ENCODE measurements at regions not wholly inside any gene's neighbourhood (a gene's known extent, or its start where the extent isn't known, plus 50 kb on each side); places are given as distances from the start of the nearest gene placed in this dataset.
"Not testable (repeated sequence)": the region's sequence is repeated elsewhere in the genome, so short reads cannot be mapped to it uniquely, and the experiment has no call there.

DNA sequence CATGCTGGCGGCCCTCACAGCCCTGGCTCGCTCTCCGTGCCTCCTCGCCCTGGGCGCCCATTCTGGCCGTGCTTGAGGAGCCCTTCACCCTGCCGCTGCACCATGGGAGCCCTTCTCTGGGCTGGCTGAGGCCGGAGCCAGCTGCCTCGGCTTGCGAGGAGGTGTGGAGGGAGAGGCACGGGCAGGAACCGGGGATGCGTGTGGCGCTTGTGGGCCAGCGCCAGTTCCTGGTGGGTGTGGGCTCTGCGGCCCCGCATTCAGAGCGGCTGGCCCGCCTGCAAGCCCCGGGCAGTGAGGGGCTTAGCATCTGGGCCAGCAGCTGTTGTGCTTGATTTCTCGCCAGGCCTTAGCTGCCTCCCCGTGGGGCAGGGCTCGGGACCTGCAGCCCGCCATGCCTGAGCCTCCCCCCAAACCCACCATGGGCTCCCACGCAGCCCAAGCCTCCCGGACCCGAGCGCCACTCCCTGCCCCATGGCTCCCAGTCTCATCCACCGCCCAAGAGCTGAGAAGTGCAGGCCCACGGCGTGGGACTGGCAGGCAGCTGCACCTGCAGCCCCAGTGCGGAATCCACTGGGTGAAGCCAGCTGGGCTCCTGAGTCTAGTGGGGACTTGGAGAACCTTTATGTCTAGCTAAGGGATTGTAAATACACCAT, 163.4 kb upstream of the LRRC4C start:
- H3K4me3 Mint-ChIP-seq: no peak overlapping the region
- ATAC-seq (replicated peaks): no peak

DNA sequence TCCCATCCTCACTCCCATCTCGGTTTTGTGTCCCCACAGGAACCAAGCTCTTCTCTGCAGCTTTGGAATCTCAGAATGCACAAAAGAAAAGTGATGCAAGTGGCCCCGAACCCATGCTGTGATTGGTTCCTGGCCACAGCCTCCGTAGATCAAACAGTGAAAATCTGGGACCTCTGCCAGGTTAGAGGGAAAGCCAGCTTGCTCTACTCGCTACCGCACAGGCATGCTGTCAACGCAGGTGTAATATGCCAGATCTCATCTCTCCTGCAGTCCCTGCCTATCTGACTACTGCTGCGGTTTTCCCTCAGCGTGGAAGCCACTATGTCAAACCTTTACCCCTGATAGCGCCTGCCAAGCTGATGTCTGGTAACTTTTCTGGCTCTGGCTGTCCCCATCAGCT, 200.5 kb upstream of the LRRC4C start:
- no peak overlapping the region for H3K27ac Mint-ChIP-seq
- no peaks in the 10 kb centered on the region for H3K4me1 Mint-ChIP-seq
- H3K27me3 Mint-ChIP-seq: no peaks in the 10 kb centered on the region
- H3K36me3 Mint-ChIP-seq (ENCODE audit: low read depth): no peaks in the 10 kb centered on the region
- no peak for ATAC-seq (replicated peaks)
- no peak overlapping the region for H3K4me3 Mint-ChIP-seq
- H3K9me3 Mint-ChIP-seq: peaks cover 18% of the 10 kb centered on the region

More for the DNA sequence above, 163.4 kb upstream of the LRRC4C start:
- Mint-ChIP-seq H3K4me1 (no peaks in the 10 kb centered on the region), H3K9me3 (peaks cover 20% of the 10 kb centered on the region), H3K36me3 (ENCODE audit: low read depth) (no peaks in the 10 kb centered on the region), H3K27me3 (no peaks in the 10 kb centered on the region), H3K27ac (no peak overlapping the region)

DNA sequence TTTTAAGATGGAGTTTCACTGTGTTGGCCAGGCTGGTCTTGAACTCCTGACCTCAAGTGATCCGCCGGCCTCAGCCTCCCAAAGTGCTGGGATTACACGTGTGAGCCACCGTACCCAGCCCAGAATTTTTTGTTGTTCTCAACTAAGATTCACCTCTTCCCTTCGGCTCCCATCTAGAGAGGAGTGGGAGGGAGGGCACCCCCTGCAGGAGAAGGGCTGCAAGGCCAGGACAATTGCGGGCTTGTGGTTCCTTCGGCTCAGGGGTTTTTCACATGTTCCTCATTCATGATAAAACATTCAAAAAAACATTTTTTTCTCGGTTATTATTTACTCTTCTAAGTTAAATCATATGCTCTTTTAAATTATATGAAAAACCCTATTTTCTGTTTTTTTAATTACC, 201.1 kb upstream of the LRRC4C start:
- no peaks in the 10 kb centered on the region for H3K4me1 Mint-ChIP-seq
- ATAC-seq (replicated peaks): no peak
- H3K4me3 Mint-ChIP-seq: no peak overlapping the region
- no peak overlapping the region for H3K27ac Mint-ChIP-seq
- H3K9me3 Mint-ChIP-seq: peaks cover 16% of the 10 kb centered on the region
- H3K36me3 Mint-ChIP-seq (ENCODE audit: low read depth): no peaks in the 10 kb centered on the region
- H3K27me3 Mint-ChIP-seq: no peaks in the 10 kb centered on the region

DNA sequence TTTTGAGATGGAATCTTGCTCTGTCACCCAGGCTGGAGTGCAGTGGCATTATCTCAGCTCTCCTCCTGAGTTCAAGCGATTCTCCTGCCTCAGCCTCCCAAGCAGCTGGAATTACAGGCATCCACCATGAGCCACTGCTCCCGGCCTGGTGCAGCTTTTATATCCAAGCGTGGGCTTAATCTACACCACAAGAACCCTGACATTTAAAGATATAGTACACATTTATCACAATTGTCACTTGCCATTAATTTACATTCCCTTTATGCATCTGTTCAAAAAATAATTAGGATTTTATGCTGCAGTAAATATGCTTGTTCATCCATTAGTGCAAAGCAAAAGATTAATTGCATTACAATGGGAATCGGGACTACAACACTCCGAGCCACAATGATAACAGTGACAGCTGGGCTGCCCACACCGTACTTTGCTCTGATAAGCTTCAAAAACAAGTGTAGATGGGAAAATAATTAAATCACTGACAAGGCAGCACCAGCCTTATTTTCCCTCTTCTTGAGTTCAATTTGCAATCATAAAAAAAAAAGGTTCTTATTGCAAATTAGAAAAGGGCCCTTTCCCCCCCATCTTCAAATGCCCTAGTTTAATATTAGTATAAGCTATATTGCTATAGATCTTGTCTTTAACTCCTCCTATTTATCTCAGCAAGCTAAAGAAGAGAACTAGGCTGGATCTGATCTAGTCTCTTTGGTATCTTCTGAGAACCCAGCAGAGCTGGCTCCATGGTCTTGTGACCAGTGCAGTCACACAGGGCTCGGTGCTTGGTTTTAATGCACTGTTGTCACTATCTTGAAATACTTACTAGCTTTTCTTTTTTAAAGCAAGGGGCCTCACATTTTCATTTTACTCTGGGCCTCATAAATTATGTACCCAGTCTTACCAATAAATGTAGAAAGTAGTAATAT, 206.2 kb upstream of the LRRC4C start:
- no peak overlapping the region for H3K27ac Mint-ChIP-seq
- no peaks in the 10 kb centered on the region for H3K4me1 Mint-ChIP-seq
- ATAC-seq (replicated peaks): no peak

DNA sequence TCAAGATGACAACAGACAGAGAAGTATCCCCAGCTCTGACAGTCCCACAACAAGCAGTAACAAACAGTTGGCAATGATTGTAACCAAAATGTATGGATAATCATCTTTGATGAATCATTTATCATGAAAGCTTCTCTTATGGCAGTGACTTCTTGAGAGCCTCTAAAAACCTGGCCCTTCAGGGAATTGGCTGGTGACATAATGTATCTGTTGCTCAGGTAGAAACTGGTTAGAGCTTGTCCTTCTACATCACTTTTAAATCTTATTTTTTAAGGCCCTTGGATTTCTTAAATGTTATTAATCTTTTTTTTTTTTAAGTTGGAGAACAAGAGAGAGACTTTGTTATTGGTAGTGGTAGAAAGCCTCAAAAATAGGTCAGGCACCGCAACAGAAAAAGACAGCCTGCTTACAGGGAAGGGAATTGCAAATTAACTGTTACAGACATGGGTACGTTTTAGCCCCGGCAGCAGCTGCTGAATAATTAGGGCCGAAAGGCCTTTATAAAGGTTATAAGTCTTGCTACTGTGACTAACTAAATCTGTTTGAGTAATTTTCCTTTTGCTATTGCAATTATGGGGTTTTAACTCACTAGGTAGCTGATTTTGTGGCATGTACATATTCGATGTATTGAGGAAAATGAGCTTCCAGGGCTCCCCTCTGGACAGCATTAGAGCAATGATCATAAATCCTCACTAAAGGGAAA, 207.7 kb upstream of the LRRC4C start:
- peaks cover 18% of the 10 kb centered on the region for H3K9me3 Mint-ChIP-seq
- no peak overlapping the region for H3K4me3 Mint-ChIP-seq
- H3K4me1 Mint-ChIP-seq: no peaks in the 10 kb centered on the region
- no peaks in the 10 kb centered on the region for H3K27me3 Mint-ChIP-seq
- H3K36me3 Mint-ChIP-seq (ENCODE audit: low read depth): no peaks in the 10 kb centered on the region
- no peak for ATAC-seq (replicated peaks)
- H3K27ac Mint-ChIP-seq: no peak overlapping the region

More for the DNA sequence above, 206.2 kb upstream of the LRRC4C start:
- H3K4me3 Mint-ChIP-seq: no peak overlapping the region
- H3K9me3 Mint-ChIP-seq: peaks cover 13% of the 10 kb centered on the region
- no peaks in the 10 kb centered on the region for H3K36me3 Mint-ChIP-seq (ENCODE audit: low read depth)
- H3K27me3 Mint-ChIP-seq: no peaks in the 10 kb centered on the region

DNA sequence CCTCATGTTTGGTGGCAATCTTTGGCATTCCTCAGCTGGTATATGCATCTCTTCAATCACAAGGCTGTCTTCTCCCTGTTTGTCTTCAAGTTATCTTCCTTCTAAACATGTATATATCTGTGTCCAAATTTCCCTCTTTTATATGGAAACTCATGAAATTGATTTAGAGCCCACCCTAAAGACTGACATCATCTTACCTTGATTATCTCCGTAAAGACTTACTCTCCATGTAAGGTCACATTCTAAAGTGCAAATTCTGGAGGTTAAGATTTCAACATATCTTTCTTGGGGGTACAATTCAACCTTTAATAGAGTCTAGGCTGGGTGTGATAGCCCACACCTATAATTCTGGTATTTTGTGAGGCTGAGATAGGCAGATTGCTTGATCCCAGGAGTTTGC, 215.8 kb upstream of the LRRC4C start:
- no peaks in the 10 kb centered on the region for H3K4me1 Mint-ChIP-seq
- H3K27me3 Mint-ChIP-seq: no peaks in the 10 kb centered on the region
- H3K27ac Mint-ChIP-seq: no peak overlapping the region
- peaks cover 12% of the 10 kb centered on the region for H3K9me3 Mint-ChIP-seq
- no peaks in the 10 kb centered on the region for H3K36me3 Mint-ChIP-seq (ENCODE audit: low read depth)
- H3K4me3 Mint-ChIP-seq: no peak overlapping the region
- ATAC-seq (replicated peaks): no peak

DNA sequence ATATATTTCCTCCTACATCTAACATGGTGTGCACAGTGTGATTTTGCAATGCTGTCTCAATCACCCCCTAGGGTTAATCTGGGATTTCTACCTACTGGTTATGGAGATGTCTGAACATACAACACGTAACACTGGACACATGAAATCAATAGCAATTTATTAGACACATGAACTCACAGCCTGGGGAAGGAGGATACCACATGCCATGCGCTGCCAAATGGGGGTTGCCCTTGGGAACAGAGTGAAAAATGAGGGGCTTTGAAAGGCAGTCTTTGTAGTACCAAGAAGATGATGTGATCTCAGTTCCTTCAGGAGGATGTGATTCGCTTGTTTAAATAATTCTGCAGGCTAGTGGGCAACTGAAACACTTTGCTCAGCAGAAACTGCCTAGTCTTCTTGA, 253.6 kb upstream of the LRRC4C start:
- H3K36me3 Mint-ChIP-seq (ENCODE audit: low read depth): no peaks in the 10 kb centered on the region
- no peaks in the 10 kb centered on the region for H3K27me3 Mint-ChIP-seq
- peaks cover 19% of the 10 kb centered on the region for H3K9me3 Mint-ChIP-seq
- no peak for ATAC-seq (replicated peaks)
- H3K27ac Mint-ChIP-seq: no peak overlapping the region
- H3K4me1 Mint-ChIP-seq: no peaks in the 10 kb centered on the region
- H3K4me3 Mint-ChIP-seq: no peak overlapping the region

DNA sequence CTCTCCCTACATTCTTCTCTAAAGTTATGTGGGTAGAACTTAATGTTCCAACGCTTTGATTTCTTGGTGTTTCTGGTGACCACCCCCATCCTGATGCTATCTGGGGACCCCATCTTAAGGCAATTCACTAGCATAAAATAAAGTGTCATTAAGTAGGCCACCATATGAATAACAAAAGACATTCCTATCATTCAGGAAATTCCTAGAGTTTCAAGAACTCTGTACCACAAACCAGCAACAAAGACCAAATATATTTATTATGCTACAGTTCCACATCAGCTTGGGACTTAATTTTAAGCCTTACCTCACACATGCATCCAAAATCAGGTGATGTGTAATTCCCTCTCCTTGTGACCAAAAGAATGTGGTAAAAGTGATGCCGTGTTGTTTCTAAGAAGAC, 254.6 kb upstream of the LRRC4C start:
- Mint-ChIP-seq H3K36me3 (ENCODE audit: low read depth) (no peaks in the 10 kb centered on the region), H3K4me3 (no peak overlapping the region), H3K4me1 (no peaks in the 10 kb centered on the region), H3K27me3 (no peaks in the 10 kb centered on the region), H3K9me3 (peaks cover 19% of the 10 kb centered on the region), H3K27ac (no peak overlapping the region)
- ATAC-seq (replicated peaks): no peak

DNA sequence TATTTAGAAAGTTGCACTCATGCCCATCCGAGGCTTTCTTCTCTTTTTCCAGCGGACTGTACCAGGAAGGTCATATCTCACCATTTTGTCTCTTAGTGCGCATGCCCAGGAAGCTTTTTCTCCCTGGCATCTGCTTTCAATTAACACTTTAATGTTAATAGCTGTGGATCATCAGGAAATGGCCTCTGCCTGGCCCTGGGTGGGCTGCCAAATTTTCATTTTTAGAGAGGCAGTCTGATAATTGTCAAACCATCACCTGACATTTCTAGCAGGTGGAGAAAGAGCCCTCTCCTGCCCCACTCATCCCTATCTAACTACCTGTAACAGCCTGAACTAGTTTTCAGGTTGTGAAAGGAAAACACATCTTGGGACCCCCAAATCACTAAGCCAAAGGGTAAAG, 257.4 kb upstream of the LRRC4C start:
- H3K9me3 Mint-ChIP-seq: peaks cover 26% of the 10 kb centered on the region
- no peak for ATAC-seq (replicated peaks)
- no peaks in the 10 kb centered on the region for H3K27me3 Mint-ChIP-seq
- H3K27ac Mint-ChIP-seq: no peak overlapping the region
- H3K4me1 Mint-ChIP-seq: no peaks in the 10 kb centered on the region
- no peak overlapping the region for H3K4me3 Mint-ChIP-seq
- no peaks in the 10 kb centered on the region for H3K36me3 Mint-ChIP-seq (ENCODE audit: low read depth)

DNA sequence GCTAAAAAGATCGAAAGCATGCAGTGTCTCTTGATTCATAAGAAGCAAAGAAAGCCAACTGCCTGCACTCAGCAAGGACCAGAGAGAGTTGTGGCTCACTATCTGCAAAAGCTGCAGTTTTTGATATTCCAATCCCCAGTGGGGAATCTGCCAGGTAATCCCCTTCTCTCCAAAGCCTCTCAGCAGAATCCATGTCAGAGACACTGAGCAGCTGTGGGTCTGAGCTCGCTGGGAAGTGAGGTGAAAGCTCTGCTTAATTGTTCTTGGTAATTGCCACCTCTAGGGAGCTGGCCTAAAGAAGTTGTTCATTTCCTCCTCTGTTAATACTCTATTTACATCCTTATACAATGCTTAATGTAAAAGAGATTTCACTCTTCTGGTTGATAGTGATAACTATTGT, 261.3 kb upstream of the LRRC4C start:
- Mint-ChIP-seq H3K9me3 (peaks cover 18% of the 10 kb centered on the region), H3K27ac (no peak overlapping the region), H3K4me3 (no peak overlapping the region), H3K4me1 (no peaks in the 10 kb centered on the region), H3K36me3 (ENCODE audit: low read depth) (no peaks in the 10 kb centered on the region), H3K27me3 (no peaks in the 10 kb centered on the region)
- ATAC-seq (replicated peaks): no peak

DNA sequence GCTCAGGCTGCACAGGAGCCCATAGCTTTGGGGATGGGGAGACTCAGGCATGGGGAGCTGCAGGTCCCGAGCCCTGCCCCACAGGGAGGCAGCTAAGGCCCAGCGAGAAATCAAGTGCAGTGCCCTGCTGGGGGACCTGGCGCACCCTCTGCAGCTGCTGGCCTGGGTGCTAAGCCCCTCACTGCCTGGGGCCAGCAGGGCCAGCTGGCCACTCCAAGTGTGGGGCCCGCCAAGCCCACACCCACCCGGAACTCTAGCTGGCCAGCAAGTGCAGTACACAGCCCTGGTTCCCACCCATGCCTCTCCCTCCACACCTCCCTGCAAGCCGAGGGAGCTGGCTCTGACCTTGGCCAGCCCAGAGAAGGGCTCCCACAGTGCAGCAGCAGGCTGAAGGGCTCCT, 268.7 kb upstream of the LRRC4C start:
- H3K27ac Mint-ChIP-seq; H3K27me3 Mint-ChIP-seq; ATAC-seq (replicated peaks); H3K36me3 Mint-ChIP-seq (ENCODE audit: low read depth); H3K4me3 Mint-ChIP-seq; H3K4me1 Mint-ChIP-seq: not testable (repeated sequence)
- H3K9me3 Mint-ChIP-seq: peaks cover 22% of the 10 kb centered on the region

DNA sequence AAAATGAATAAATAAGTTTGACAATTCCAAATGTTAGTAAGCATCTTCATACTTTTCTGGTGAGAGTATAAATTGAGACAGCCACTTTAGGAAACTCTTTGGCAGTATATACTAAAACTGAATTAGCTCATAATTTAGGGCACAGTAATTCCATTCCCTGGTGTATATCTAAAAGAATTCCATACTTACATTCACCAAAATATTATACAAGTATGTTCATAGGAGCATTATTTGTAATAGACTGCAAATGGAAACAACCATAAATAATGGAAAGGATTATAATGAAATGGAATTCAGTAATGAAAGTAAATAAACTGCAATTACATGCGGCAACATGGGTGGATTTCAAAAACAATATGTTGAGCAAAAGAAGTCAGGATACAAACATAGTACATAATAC, 315.8 kb upstream of the LRRC4C start:
- ATAC-seq (replicated peaks): no peak
- H3K27ac Mint-ChIP-seq: no peak overlapping the region
- H3K36me3 Mint-ChIP-seq (ENCODE audit: low read depth): no peaks in the 10 kb centered on the region
- no peaks in the 10 kb centered on the region for H3K27me3 Mint-ChIP-seq
- H3K9me3 Mint-ChIP-seq: peaks cover 22% of the 10 kb centered on the region
- H3K4me1 Mint-ChIP-seq: no peaks in the 10 kb centered on the region
- H3K4me3 Mint-ChIP-seq: no peak overlapping the region

DNA sequence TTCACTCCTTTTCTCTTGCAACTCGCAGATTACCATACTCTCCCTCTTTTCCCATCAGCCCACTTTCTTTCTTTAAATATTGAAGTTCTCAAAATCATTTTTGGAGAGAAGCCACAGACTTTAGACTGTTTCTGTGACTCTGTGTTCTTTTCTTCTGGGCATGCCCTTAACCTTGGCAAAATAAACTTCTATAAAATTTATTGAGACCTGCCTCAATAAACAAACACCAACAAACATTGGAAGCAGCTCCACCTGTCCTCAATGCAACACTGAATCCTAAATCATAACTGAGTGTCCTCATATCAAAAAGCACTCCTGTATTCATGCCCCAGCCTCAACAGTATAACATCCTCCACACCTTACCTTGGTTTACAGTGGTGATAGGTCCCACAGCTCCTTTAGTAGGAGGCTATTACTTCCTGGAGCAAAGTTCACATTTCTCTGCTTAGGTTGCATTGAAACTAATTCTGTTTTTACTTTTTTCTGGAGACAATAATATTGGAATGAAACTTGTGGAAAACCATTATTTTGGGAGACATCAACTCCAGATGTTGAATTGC, 320.0 kb upstream of the LRRC4C start:
- peaks cover 21% of the 10 kb centered on the region for H3K9me3 Mint-ChIP-seq
- H3K4me1 Mint-ChIP-seq: no peaks in the 10 kb centered on the region
- H3K36me3 Mint-ChIP-seq (ENCODE audit: low read depth): no peaks in the 10 kb centered on the region
- no peak overlapping the region for H3K27ac Mint-ChIP-seq
- H3K4me3 Mint-ChIP-seq: no peak overlapping the region
- ATAC-seq (replicated peaks): no peak
- no peaks in the 10 kb centered on the region for H3K27me3 Mint-ChIP-seq

DNA sequence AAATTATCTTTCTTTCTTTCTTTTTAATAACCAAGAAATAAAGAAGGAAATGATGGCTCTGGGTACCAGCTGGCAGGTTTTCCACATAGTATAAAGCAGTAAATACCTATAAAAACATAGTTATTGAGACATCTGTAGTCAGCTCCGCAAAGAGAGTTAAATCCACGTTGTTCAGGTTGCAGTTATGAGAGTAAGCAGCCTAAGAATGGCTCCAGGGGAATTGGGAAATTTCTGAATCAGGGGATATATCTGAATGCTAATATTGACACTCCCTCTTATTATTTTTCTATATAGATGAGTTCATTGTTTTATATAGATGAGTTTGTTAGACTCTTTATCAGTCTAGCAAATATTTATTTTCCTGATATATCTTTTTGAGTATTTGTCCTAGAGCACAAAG, 322.0 kb upstream of the LRRC4C start:
- Mint-ChIP-seq H3K4me1 (no peaks in the 10 kb centered on the region), H3K9me3 (peaks cover 18% of the 10 kb centered on the region), H3K27me3 (no peaks in the 10 kb centered on the region), H3K27ac (no peak overlapping the region), H3K4me3 (no peak overlapping the region), H3K36me3 (ENCODE audit: low read depth) (no peaks in the 10 kb centered on the region)
- ATAC-seq (replicated peaks): no peak

All from activated T-helper 17 cell treated with anti-CD3 and anti-CD28 coated beads, Interleukin-2, amount 50 U/mL, for 72 hours (primary cell).